Epithelial cell of esophagus (primary cell): ENCODE measurements at regions not wholly inside any gene's neighbourhood (a gene's known extent, or its start where the extent isn't known, plus 50 kb on each side); places are given as distances from the start of the nearest gene placed in this dataset.

Experiments
- DNase-seq: peaks from one replicate; pipeline ENCODE4 v3.0.0; 2010; ENCODE audit warnings: low read depth
- H3K4me3 ChIP-seq: 2 replicates; pipeline ENCODE4 v1.5.1; 2011; ENCODE audit warnings: mild to moderate bottlenecking, low read length, control low read depth
- TF ChIP-seq, protein P1 (sequence below): IDR thresholded peaks from 2 replicates; pipeline ENCODE4 v1.5.1; 2011; ENCODE audit warnings: low read depth, mild to moderate bottlenecking, low read length, control low read depth, inconsistent platforms; ENCODE audit not compliant: insufficient read depth; ENCODE audit errors: missing control alignments

DNA sequence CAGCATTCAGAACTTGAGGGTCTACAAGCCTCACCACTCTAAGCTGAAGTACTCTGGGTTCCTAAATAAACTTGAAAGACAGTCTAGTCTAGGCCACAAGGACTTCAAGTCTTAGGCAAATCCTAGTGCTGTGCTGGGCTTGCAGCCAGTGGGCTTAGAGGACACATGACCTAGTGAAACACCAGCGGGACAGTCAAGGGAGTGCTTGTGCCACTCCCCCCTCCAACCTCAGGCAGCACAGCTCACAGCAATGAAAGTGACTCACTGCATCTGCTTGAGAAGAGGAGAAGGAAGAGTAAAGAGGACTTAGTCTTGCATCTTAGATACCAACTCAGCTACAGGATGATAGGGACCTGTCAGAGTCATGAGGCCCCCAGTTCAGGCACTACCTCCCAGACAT is 438.1 kb downstream of the IPO8 start:
- DNase-seq, result peak; percentile 17
- H3K4me3 ChIP-seq, result no peak overlapping the region
- TF ChIP-seq, protein P1, sequence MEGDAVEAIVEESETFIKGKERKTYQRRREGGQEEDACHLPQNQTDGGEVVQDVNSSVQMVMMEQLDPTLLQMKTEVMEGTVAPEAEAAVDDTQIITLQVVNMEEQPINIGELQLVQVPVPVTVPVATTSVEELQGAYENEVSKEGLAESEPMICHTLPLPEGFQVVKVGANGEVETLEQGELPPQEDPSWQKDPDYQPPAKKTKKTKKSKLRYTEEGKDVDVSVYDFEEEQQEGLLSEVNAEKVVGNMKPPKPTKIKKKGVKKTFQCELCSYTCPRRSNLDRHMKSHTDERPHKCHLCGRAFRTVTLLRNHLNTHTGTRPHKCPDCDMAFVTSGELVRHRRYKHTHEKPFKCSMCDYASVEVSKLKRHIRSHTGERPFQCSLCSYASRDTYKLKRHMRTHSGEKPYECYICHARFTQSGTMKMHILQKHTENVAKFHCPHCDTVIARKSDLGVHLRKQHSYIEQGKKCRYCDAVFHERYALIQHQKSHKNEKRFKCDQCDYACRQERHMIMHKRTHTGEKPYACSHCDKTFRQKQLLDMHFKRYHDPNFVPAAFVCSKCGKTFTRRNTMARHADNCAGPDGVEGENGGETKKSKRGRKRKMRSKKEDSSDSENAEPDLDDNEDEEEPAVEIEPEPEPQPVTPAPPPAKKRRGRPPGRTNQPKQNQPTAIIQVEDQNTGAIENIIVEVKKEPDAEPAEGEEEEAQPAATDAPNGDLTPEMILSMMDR, result no peak

DNA sequence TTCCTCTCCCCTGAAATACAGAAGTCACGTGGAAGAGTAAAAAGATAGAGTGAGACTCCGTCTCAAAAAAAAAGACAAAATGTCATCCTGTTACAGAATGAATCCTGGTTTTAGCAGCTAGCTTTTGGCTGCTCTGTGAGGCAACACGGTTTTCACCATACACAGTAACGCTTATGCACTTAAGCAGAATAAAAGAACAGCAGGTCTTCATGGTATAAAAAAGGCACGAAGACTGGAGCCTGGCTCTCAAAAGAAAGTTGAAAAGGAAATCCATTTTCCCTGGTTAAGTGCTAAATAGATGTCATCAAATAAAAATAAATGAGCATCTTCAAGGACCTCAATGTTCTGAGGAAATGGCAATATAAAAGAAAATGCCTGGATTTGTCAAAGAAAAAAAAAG is 444.1 kb downstream of the IPO8 start:
- DNase-seq, result no peak
- TF ChIP-seq, protein P1, result no peak
- no peak overlapping the region for H3K4me3 ChIP-seq

DNA sequence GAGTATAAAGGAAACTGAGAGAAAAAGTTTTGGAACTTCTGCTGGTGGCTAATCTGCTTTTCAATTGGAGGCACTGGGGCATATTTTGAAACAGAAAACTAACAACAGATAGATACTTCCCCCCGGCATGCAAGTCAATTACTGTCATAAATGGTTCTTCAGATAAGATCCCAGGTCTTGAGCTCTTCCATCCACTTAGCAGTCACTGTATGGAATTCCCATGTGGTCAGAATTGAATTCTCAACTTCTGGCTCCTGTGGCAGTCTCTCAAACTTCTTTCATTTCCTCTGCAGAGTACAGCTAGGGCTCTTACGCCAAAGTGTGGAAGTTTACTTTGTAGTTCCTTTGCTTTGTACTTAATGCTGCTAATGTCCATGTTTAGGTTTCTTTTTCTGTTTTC is 452.2 kb downstream of the IPO8 start:
- TF ChIP-seq, protein P1, result no peak
- no peak overlapping the region for H3K4me3 ChIP-seq
- no peak for DNase-seq

DNA sequence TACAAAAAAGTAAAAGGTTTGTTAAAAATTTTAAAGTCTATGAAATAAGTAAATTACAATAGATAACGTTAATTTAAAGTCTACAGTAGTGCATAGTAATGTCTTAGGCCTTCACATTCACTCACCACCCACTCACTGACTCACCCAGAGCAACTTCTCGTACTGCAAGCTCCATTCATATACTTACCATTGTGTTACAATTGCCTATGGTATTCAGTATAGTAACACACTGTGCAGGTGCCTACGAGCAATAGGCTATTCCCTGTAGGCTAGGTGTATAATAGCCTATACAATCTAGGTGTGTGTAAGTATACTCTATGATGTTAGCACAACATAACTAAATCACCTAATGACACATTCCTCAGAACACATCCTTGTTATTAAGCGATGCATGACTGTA is 435.3 kb upstream of the TMTC1 start:
- peak; percentile 65 for DNase-seq
- no peak overlapping the region for H3K4me3 ChIP-seq
- TF ChIP-seq, protein P1, result no peak

DNA sequence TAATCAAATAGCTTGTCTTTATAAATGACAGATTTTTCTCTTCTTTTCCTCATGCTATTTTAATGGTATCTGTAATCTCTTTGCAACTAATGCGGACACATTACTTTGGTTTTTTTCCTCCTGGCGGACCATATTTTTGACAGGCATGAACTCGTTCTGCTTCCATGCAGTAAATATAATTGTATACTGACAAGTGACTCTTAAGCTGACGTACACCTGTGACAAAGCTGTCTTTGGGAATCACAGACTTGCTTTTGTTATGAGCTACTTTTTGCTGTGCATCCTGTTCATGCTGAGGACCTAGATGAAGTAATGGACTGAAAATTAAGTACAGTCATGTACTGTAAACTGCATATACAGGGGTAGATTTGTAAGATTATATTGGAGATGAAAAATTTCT is 434.3 kb upstream of the TMTC1 start:
- TF ChIP-seq, protein P1, result no peak

DNA sequence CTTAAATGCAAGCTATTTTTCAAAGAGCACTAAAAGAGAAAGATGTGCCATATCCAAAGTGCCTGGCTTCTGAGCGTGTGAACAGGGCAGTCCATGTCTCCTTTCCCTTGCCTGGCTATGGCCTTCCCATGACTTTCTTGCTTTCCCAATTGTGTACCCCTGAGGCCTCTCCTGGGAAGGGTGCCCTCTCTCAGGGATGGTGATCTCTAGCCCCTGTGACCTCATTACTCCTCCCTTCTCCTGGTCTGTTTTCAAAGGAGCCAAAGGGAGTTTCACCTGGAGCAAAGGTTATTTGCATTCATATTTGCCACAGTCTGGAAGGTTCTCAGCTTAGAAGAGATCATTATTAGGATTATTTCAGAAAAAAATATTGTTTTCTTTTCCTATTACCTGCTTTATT is 429.4 kb upstream of the TMTC1 start:
- no peak for DNase-seq
- TF ChIP-seq, protein P1, result no peak
- H3K4me3 ChIP-seq, result no peak overlapping the region

More for the DNA sequence above, 434.3 kb upstream of the TMTC1 start:
- H3K4me3 ChIP-seq, result no peak overlapping the region
- DNase-seq, result no peak

DNA sequence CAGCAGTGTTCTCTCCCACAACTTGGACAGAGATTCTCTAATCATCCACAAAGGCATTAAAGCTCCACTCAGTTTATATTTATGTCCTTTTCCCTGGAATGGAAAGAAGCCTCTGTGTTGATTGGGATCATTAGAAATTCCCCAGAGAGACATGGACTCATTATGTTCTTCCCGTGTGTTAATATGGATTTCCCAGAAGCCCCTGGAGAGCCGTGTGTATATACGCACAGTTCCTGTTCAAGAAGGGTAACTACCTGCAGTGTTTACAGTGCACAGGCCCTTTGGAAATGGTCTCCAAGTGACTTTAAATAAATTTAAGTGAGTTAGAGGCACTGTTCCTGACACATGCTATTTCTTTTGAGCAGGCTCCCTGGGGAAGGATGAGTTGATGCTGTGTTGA is 428.0 kb upstream of the TMTC1 start:
- TF ChIP-seq, protein P1, result no peak
- H3K4me3 ChIP-seq, result no peak overlapping the region
- DNase-seq, result no peak
